ENCODE measurements at regions not wholly inside any gene's neighbourhood (a gene's known extent, or its start where the extent isn't known, plus 50 kb on each side); places are given as distances from the start of the nearest gene placed in this dataset.

GRCh38 chr13:50124536-50125303, 109.5 kb downstream of the KCNRG start:
- peak; percentile 61 to 98 for DNase-seq (ENCODE audit: low read depth in 2 of 2)
- TF ChIP-seq CTCF (IDR thresholded peaks at IDR 0.05; ENCODE audit: low read depth, low read length), result no peak
- H3K4me3 ChIP-seq (replicated peaks in 1 of 2; ENCODE audit: low read depth in 2 of 2, low read length in 2 of 2), result peak overlapping the region; percentile 87 to 92

GRCh38 chr13:50125304-50125553, 110.0 kb downstream of the KCNRG start:
- peak overlapping the region; percentile 87 to 92 for H3K4me3 ChIP-seq (replicated peaks in 1 of 2; ENCODE audit: low read depth in 2 of 2, low read length in 2 of 2)
- no peak for TF ChIP-seq CTCF (IDR thresholded peaks at IDR 0.05; ENCODE audit: low read depth, low read length)
- no peak for DNase-seq (ENCODE audit: low read depth in 2 of 2)

GRCh38 chr13:50125554-50126262, 110.5 kb downstream of the KCNRG start:
- peak overlapping the region; percentile 87 to 92 for H3K4me3 ChIP-seq (replicated peaks in 1 of 2; ENCODE audit: low read depth in 2 of 2, low read length in 2 of 2)
- peak; percentile 87 to 96 for DNase-seq (ENCODE audit: low read depth in 2 of 2)
- TF ChIP-seq CTCF (IDR thresholded peaks at IDR 0.05; ENCODE audit: low read depth, low read length), result no peak

- DNase-seq (ENCODE audit: low read depth in 2 of 2), result peak; percentile 45 to 56
- peak overlapping the region; percentile 87 to 92 for H3K4me3 ChIP-seq (replicated peaks in 1 of 2; ENCODE audit: low read depth in 2 of 2, low read length in 2 of 2)
- TF ChIP-seq CTCF (IDR thresholded peaks at IDR 0.05; ENCODE audit: low read depth, low read length), result no peak
Measured at GRCh38 chr13:50126263-50126992, 111.2 kb downstream of the KCNRG start.

- TF ChIP-seq CTCF (IDR thresholded peaks at IDR 0.05; ENCODE audit: low read depth, low read length), result no peak
- peak overlapping the region; percentile 37 to 39 for H3K4me3 ChIP-seq (replicated peaks in 1 of 2; ENCODE audit: low read depth in 2 of 2, low read length in 2 of 2)
Measured at GRCh38 chr13:50126993-50127725, 111.9 kb downstream of the KCNRG start.

GRCh38 chr13:50127726-50128291, 112.6 kb downstream of the KCNRG start:
- H3K4me3 ChIP-seq (replicated peaks in 1 of 2; ENCODE audit: low read depth in 2 of 2, low read length in 2 of 2), result peak overlapping the region; percentile 37 to 39
- no peak for DNase-seq (ENCODE audit: low read depth in 2 of 2)
- TF ChIP-seq CTCF (IDR thresholded peaks at IDR 0.05; ENCODE audit: low read depth, low read length), result no peak

More at GRCh38 chr13:50126993-50127725, 111.9 kb downstream of the KCNRG start:
- peak; percentile 59 to 64 for DNase-seq (ENCODE audit: low read depth in 2 of 2)
